DOHH2 (cell line): ENCODE measurements at regions not wholly inside any gene's neighbourhood (a gene's known extent, or its start where the extent isn't known, plus 50 kb on each side); places are given as distances from the start of the nearest gene placed in this dataset.

Experiments
- CTCF ChIP-seq: fragments of 200-600 bp; sonication (generic); IDR thresholded peaks from one replicate; pipeline ENCODE4 v1.5.1; 2014; ENCODE audit warnings: antibody characterized with exemption, mild to moderate bottlenecking, low read depth, low read length; ENCODE audit not compliant: poor library complexity, severe bottlenecking
- EZH2phosphoT487 ChIP-seq: fragments of 200-600 bp; sonication (generic); IDR thresholded peaks from 2 replicates; pipeline ENCODE4 v1.6.1; 2017; ENCODE audit warnings: borderline replicate concordance, mild to moderate bottlenecking, antibody characterized with exemption, low read length, moderate library complexity, mixed read lengths

DNA sequence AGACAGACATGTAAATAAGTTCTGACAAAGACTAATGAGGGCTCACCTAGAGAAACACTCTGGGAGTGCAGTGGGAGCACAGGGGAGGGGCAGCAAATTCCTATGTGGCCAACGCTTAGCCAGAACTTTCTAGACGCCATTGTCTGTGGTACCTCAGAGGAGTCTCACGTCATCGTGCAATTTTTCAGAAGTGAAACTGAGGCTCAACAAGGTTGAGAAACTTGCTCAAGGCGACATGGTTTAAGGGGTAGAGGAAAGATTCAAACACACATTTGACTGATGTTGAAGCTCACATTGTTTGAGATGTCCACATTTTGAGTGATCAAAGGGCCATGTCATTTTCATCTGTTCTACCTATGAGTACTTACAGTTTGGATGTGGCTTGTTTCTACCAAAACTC, 152.6 kb upstream of the LMO4 start:
- TF ChIP-seq CTCF (no peak), EZH2phosphoT487 (no peak)
